Loucy (cell line): ENCODE measurements at regions not wholly inside any gene's neighbourhood (a gene's known extent, or its start where the extent isn't known, plus 50 kb on each side); places are given as distances from the start of the nearest gene placed in this dataset.

Experiments used
- H2AFZ ChIP-seq: fragments of 200-600 bp; sonication (generic); 2 replicates; pipeline ENCODE4 v1.6.0; 2016; ENCODE audit warnings: antibody characterized with exemption, mild to moderate bottlenecking, low read length, moderate library complexity
- H3F3A ChIP-seq: fragments of 200-600 bp; 2 replicates; pipeline ENCODE4 v1.6.0; 2016; ENCODE audit warnings: antibody characterized with exemption, low read depth, mild to moderate bottlenecking
- H3K27me3 ChIP-seq: fragments of 200-600 bp; sonication (generic); 2 replicates; pipeline ENCODE4 v1.6.1; 2014; ENCODE audit warnings: low read length, mild to moderate bottlenecking; ENCODE audit not compliant: insufficient read depth, poor library complexity, severe bottlenecking
- H3K36me3 ChIP-seq: fragments of 200-600 bp; sonication (generic); 2 replicates; pipeline ENCODE4 v1.6.1; 2016; ENCODE audit warnings: low read length; ENCODE audit not compliant: insufficient read depth
- H3K4me1 ChIP-seq: fragments of 200-600 bp; sonication (generic); 2 replicates; pipeline ENCODE4 v1.5.1; 2014; ENCODE audit warnings: low read length, mild to moderate bottlenecking; ENCODE audit not compliant: insufficient read depth, poor library complexity, severe bottlenecking
- H3K4me2 ChIP-seq: fragments of 200-600 bp; sonication (generic); 2 replicates; pipeline ENCODE4 v1.6.0; 2014; ENCODE audit warnings: antibody characterized with exemption, low read length, low read depth, mild to moderate bottlenecking; ENCODE audit not compliant: poor library complexity, severe bottlenecking
- H3K4me3 ChIP-seq: fragments of 200-600 bp; sonication (generic); 2 replicates; pipeline ENCODE4 v1.5.1; 2014; ENCODE audit warnings: low read length, mild to moderate bottlenecking, mixed read lengths; ENCODE audit not compliant: poor library complexity, severe bottlenecking
- H3K79me2 ChIP-seq: fragments of 200-600 bp; sonication (generic); 2 replicates; pipeline ENCODE4 v1.6.1; 2014; ENCODE audit warnings: low read length; ENCODE audit not compliant: insufficient read depth
- H3K9ac ChIP-seq: fragments of 200-600 bp; sonication (generic); 2 replicates; pipeline ENCODE4 v1.6.0; 2014; ENCODE audit warnings: mild to moderate bottlenecking, low read depth, low read length, moderate library complexity; ENCODE audit not compliant: poor library complexity, severe bottlenecking
- H3K9me2 ChIP-seq: fragments of 200-600 bp; sonication (generic); replicated peaks from 2 replicates; pipeline ENCODE4 v1.6.1; 2016; ENCODE audit warnings: low read depth, low read length, mixed read lengths
- H3K9me3 ChIP-seq: fragments of 200-600 bp; sonication (generic); 2 replicates; pipeline ENCODE4 v1.6.1; 2014; ENCODE audit warnings: mild to moderate bottlenecking, antibody characterized with exemption, low read length, low read depth; ENCODE audit not compliant: insufficient read depth
- H4K20me1 ChIP-seq: fragments of 200-600 bp; sonication (generic); 2 replicates; pipeline ENCODE4 v1.6.0; 2014; ENCODE audit warnings: antibody characterized with exemption, low read length, mild to moderate bottlenecking; ENCODE audit not compliant: insufficient read depth, poor library complexity, severe bottlenecking
- CTCF ChIP-seq: fragments of 200-600 bp; sonication (generic); conservative IDR thresholded peaks from 2 replicates; pipeline ENCODE4 v1.5.1; 2014; ENCODE audit warnings: mild to moderate bottlenecking, antibody characterized with exemption, low read length
- EZH2phosphoT487 ChIP-seq: fragments of 200-600 bp; IDR thresholded peaks from 2 replicates; pipeline ENCODE4 v1.6.1; 2018; ENCODE audit warnings: antibody characterized with exemption, mild to moderate bottlenecking, moderate library complexity, borderline replicate concordance

DNA sequence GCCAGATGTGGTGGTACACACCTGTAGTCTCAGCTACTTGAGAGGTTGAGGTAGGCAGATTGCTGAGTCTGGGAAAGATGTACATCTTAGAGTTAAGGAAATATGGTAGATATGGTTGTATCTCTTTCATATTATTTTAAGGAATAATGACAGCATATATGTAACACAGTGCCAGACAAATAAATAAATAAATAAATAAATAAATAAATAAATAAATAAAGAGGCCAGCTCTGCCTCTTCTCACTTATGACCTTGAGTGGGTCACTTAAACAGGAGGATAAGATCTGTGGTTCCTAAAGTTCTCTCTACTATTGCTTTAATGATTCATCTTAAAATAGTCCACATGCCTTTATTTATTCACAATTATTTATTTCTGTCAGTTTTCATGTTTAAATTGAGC lies 890.9 kb upstream of the TENM4 start:
- Histone ChIP-seq H3K27me3 (no peaks in the 10 kb centered on the region), H3K9me3 (no peaks in the 10 kb centered on the region; the same call in 1 of the 2 replicates), H2AFZ (no peak overlapping the region), H3K4me2 (no peak overlapping the region), H3K9me2 (no peaks in the 10 kb centered on the region), H3K36me3 (no peaks in the 10 kb centered on the region), H3F3A (no peaks in the 10 kb centered on the region), H3K79me2 (no peaks in the 10 kb centered on the region), H3K9ac (no peak overlapping the region), H3K4me3 (no peak overlapping the region), H3K4me1 (no peaks in the 10 kb centered on the region), H4K20me1 (no peaks in the 10 kb centered on the region)
- TF ChIP-seq CTCF (no peak), EZH2phosphoT487 (no peak)

DNA sequence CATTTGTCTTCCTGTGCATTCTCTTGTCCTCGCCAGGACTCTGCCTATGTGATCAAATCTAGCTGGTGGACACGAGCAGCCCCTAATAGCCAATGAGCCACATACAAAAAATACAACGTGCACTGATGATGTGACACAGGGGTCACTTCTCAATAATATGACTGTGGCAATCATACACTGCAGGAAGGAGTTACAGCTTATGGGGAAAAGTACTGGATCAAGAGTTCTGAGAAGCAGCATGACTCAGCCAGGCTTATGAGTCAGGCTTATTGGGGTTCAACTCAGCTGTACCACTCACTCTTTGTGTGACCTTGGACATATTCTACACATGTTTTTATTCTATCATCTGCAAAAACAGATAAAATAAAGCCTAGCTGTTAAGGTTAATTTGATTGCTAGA lies 889.4 kb upstream of the TENM4 start:
- Histone ChIP-seq H4K20me1 (no peaks in the 10 kb centered on the region), H3K4me1 (no peaks in the 10 kb centered on the region), H3K4me2 (no peak overlapping the region), H3F3A (no peaks in the 10 kb centered on the region), H3K9ac (no peak overlapping the region), H2AFZ (no peak overlapping the region), H3K36me3 (no peaks in the 10 kb centered on the region), H3K4me3 (no peak overlapping the region), H3K9me3 (no peaks in the 10 kb centered on the region), H3K9me2 (no peaks in the 10 kb centered on the region), H3K27me3 (no peaks in the 10 kb centered on the region), H3K79me2 (no peaks in the 10 kb centered on the region)
- no peak for TF ChIP-seq EZH2phosphoT487
- TF ChIP-seq CTCF = no peak

- no peak overlapping the region for H3K4me3 ChIP-seq
- H4K20me1 ChIP-seq = no peaks in the 10 kb centered on the region
- H3K9me3 ChIP-seq = no peaks in the 10 kb centered on the region
- no peak for TF ChIP-seq CTCF
- no peak for TF ChIP-seq EZH2phosphoT487
- H3F3A ChIP-seq = no peaks in the 10 kb centered on the region
- no peak overlapping the region for H2AFZ ChIP-seq
- H3K4me1 ChIP-seq = no peaks in the 10 kb centered on the region
- H3K9ac ChIP-seq = no peak overlapping the region
- H3K27me3 ChIP-seq = no peaks in the 10 kb centered on the region
- no peaks in the 10 kb centered on the region for H3K36me3 ChIP-seq
- no peaks in the 10 kb centered on the region for H3K9me2 ChIP-seq
- no peaks in the 10 kb centered on the region for H3K79me2 ChIP-seq
- H3K4me2 ChIP-seq = no peak overlapping the region
These were observed 887.9 kb upstream of the TENM4 start for GRCh38 chr11:80328774-80329173.
